GM19438 (cell line): ENCODE measurements at regions not wholly inside any gene's neighbourhood (a gene's known extent, or its start where the extent isn't known, plus 50 kb on each side); places are given as distances from the start of the nearest gene placed in this dataset.

ENCODE experiments used
- ATAC-seq: cut with Tn5 transposase; IDR thresholded peaks from one replicate; pipeline ENCODE4 v1.9.1; 2021; ENCODE audit warnings: low read depth; ENCODE audit not compliant: unreplicated experiment

GRCh38 chr13:97109841-97110492 is 112.2 kb upstream of the MBNL2 start:
- ATAC-seq = peak; percentile 99

- no peak for ATAC-seq
Observed at GRCh38 chr13:97110936-97111335, 111.2 kb upstream of the MBNL2 start.

- ATAC-seq = no peak
Observed at GRCh38 chr13:97111756-97112155, 110.4 kb upstream of the MBNL2 start.

GRCh38 chr13:97112446-97113152 is 109.5 kb upstream of the MBNL2 start:
- ATAC-seq = no peak

- no peak for ATAC-seq
Observed at GRCh38 chr13:97113231-97114001, 108.7 kb upstream of the MBNL2 start.

GRCh38 chr13:97114651-97115050 is 107.5 kb upstream of the MBNL2 start:
- no peak for ATAC-seq

GRCh38 chr13:97116754-97117153 is 105.4 kb upstream of the MBNL2 start:
- ATAC-seq = no peak

GRCh38 chr13:97117388-97117910 is 104.7 kb upstream of the MBNL2 start:
- ATAC-seq = no peak

GRCh38 chr13:97119943-97120342 is 102.2 kb upstream of the MBNL2 start:
- no peak for ATAC-seq

GRCh38 chr13:97120346-97120745 is 101.8 kb upstream of the MBNL2 start:
- no peak for ATAC-seq

- no peak for ATAC-seq
Observed at GRCh38 chr13:97120976-97121375, 101.2 kb upstream of the MBNL2 start.

- ATAC-seq = no peak
Observed at GRCh38 chr13:97121894-97122293, 100.2 kb upstream of the MBNL2 start.

GRCh38 chr13:97122381-97122996 is 99.6 kb upstream of the MBNL2 start:
- no peak for ATAC-seq

GRCh38 chr13:97124206-97124605 is 97.9 kb upstream of the MBNL2 start:
- no peak for ATAC-seq

- peak; percentile 44 for ATAC-seq
Observed at GRCh38 chr13:97124915-97125809, 97.0 kb upstream of the MBNL2 start.

- ATAC-seq = peak; percentile 85
Observed at GRCh38 chr13:97125810-97126738, 96.1 kb upstream of the MBNL2 start.

GRCh38 chr13:97127842-97128241 is 94.3 kb upstream of the MBNL2 start:
- no peak for ATAC-seq

- ATAC-seq = no peak
Observed at GRCh38 chr13:97130190-97130589, 91.9 kb upstream of the MBNL2 start.

- ATAC-seq = no peak
Observed at GRCh38 chr13:97131447-97131846, 90.7 kb upstream of the MBNL2 start.
